ENCODE measurements at regions not wholly inside any gene's neighbourhood (a gene's known extent, or its start where the extent isn't known, plus 50 kb on each side); places are given as distances from the start of the nearest gene placed in this dataset.

GRCh38 chr18:78641689-78642231 lies 337.9 kb upstream of the SALL3 start:
- TF ChIP-seq CTCF (IDR thresholded peaks at IDR 0.05), result no peak
- no peak for TF ChIP-seq POLR2A (IDR thresholded peaks at IDR 0.05)

Measured in heart left ventricle (tissue), 13 donors.